Gastroesophageal sphincter (tissue), 4 donors: ENCODE measurements at regions not wholly inside any gene's neighbourhood (a gene's known extent, or its start where the extent isn't known, plus 50 kb on each side); places are given as distances from the start of the nearest gene placed in this dataset.
"Not testable (repeated sequence)": the region's sequence is repeated elsewhere in the genome, so short reads cannot be mapped to it uniquely, and the experiment has no call there.

Experiments used
- ATAC-seq: fragments of 150-250 bp; one replicate; pipeline ENCODE4 v1.9.1; 2016; ENCODE audit warnings: mild to moderate bottlenecking, moderate library complexity
- H3K27ac ChIP-seq, 4 donors: fragments of 200-600 bp; sonication (generic) in 3 of 4; 1 replicate in 3 of 4; 2 replicates in 1 of 4; pipeline ENCODE4 v1.5.1; 2016 to 2019
- H3K27me3 ChIP-seq: fragments of 200-600 bp; sonication (generic); one replicate; pipeline ENCODE4 v1.5.1; 2019
- H3K36me3 ChIP-seq, 2 donors: fragments of 200-600 bp; sonication (generic); one replicate each; pipeline ENCODE4 v1.5.1; 2019; ENCODE audit warnings: control low read depth in 1 of 2
- H3K4me1 ChIP-seq, 3 donors: fragments of 200-600 bp; sonication (generic); 1 replicate in 2 of 3; 2 replicates in 1 of 3; pipeline ENCODE4 v1.5.1; 2016 to 2019; ENCODE audit warnings: control low read depth in 2 of 3
- H3K4me3 ChIP-seq, 2 donors: fragments of 200-600 bp; sonication (generic); one replicate each; pipeline ENCODE4 v1.5.1; 2019; ENCODE audit warnings: mild to moderate bottlenecking in 1 of 2, moderate library complexity in 1 of 2
- H3K9me3 ChIP-seq, 3 donors: fragments of 200-600 bp; sonication (generic); one replicate each; pipeline ENCODE4 v1.5.1; 2017 to 2019; ENCODE audit warnings: control low read depth in 2 of 3
- EP300 ChIP-seq: sonication (generic); formaldehyde crosslinking; IDR thresholded peaks from one replicate; pipeline ENCODE4 v1.6.1; 2017; ENCODE audit warnings: antibody characterized with exemption, mild to moderate bottlenecking
- POLR2A ChIP-seq, 2 donors: fragments of 450-650 bp; IDR thresholded peaks; one replicate each; pipeline ENCODE4 v1.6.1; 2017; ENCODE audit warnings: antibody characterized with exemption in 2 of 2, mild to moderate bottlenecking in 2 of 2, moderate library complexity in 1 of 2
- POLR2AphosphoS5 ChIP-seq: sonication (generic); formaldehyde crosslinking; IDR thresholded peaks from one replicate; pipeline ENCODE4 v1.6.1; 2017; ENCODE audit warnings: antibody characterized with exemption
- WGBS, 2 donors: methylation state at CpG; one replicate each; pipeline ENCODE4 v1.1.5; 2018; ENCODE audit warnings: low coverage in 1 of 2; 5-methylcytosine and 5-hydroxymethylcytosine counted together
- TF ChIP-seq, protein P1 (sequence below), 4 experiments: fragments of 200-600 bp in 2 of 4; fragments of 450-650 bp in 2 of 4; sonication (generic) in 1 of 4; IDR thresholded peaks; one replicate each; pipeline ENCODE4 v1.5.1; 2017 to 2019; ENCODE audit warnings: antibody characterized with exemption in 4 of 4, mild to moderate bottlenecking in 2 of 4, moderate library complexity in 2 of 4

DNA sequence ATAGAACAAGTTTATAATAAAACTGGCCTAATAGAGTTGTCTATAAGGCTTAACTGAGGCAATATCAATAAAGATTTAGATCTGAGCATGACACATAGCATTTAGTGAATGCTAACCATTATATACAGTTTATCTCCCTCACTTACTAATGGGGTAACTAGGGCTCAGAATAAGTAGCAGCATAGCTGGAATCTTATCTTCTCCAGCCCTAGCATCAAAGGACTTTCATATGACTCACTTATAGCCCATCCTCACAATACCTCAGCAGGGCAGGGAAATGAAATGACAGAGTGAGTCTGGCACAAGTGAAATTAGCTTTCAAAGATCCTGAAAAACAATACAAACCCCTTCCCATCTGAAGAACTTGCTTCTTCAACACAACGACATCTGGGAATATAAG lies 362.9 kb downstream of the KIF20B start:
- TF ChIP-seq EP300 (no peak), POLR2A (IDR thresholded peaks at IDR 0.05) (no peak), POLR2AphosphoS5 (no peak)
- TF ChIP-seq, protein P1, sequence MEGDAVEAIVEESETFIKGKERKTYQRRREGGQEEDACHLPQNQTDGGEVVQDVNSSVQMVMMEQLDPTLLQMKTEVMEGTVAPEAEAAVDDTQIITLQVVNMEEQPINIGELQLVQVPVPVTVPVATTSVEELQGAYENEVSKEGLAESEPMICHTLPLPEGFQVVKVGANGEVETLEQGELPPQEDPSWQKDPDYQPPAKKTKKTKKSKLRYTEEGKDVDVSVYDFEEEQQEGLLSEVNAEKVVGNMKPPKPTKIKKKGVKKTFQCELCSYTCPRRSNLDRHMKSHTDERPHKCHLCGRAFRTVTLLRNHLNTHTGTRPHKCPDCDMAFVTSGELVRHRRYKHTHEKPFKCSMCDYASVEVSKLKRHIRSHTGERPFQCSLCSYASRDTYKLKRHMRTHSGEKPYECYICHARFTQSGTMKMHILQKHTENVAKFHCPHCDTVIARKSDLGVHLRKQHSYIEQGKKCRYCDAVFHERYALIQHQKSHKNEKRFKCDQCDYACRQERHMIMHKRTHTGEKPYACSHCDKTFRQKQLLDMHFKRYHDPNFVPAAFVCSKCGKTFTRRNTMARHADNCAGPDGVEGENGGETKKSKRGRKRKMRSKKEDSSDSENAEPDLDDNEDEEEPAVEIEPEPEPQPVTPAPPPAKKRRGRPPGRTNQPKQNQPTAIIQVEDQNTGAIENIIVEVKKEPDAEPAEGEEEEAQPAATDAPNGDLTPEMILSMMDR (IDR thresholded peaks at IDR 0.05) = no peak
- Histone ChIP-seq H3K36me3 (no peaks in the 10 kb centered on the region), H3K4me1 (no peaks in the 10 kb centered on the region), H3K27me3 (no peaks in the 10 kb centered on the region), H3K9me3 (no peaks in the 10 kb centered on the region), H3K27ac (no peak overlapping the region), H3K4me3 (no peak overlapping the region)
- WGBS, 2 donors = 78 to 92% methylated on average over 1 of the region's 1 CpG
- no peak for ATAC-seq

DNA sequence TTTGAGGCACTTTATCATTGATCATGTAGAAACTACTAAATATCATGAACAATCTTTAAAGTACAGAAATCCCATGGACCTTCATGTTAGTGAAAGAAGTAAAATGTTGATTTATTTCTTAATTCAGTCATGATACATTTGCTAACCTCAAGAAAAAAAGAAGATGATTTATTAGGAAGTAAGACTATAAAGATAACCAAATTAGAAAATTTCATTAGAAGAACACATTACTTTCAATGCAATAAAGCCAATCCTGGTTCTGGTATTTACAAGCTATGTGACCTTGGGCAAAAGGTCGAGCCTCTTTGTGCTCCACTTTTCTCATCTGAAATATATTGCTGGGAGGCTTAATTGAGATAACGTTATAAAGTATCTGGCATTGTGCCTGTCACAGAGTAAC lies 365.0 kb downstream of the KIF20B start:
- 49 to 74% methylated on average over 2 of the region's 2 CpGs for WGBS, 2 donors
- no peak overlapping the region for H3K27ac ChIP-seq
- ATAC-seq = no peak

DNA sequence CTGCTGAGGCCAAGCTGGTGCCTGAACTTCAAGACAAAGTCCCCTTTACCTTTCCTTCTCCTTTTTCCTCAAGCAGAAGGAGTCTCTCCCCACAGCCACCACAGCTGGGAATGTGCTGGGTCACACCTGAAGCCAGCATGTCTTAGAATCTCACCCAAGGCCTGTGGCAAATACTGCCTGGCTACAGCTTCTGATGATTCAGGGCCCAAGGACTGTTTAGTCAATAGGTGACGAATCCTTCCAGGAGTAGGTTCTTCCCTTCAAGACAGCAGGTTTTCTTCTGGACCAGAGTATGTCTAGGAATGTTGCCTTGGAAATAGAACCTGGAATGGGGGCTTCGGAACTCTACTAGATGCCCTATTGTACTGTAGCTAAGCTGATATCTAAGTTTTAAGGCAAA lies 374.6 kb downstream of the KIF20B start:
- Histone ChIP-seq H3K27me3 (no peaks in the 10 kb centered on the region), H3K4me1 (no peaks in the 10 kb centered on the region), H3K36me3 (no peaks in the 10 kb centered on the region), H3K4me3 (no peak overlapping the region), H3K27ac (no peak overlapping the region), H3K9me3 (no peaks in the 10 kb centered on the region)
- TF ChIP-seq POLR2AphosphoS5 = no peak
- TF ChIP-seq, protein P1 (IDR thresholded peaks at IDR 0.05) = no peak
- no peak for TF ChIP-seq EP300
- TF ChIP-seq POLR2A (IDR thresholded peaks at IDR 0.05) = no peak
- no peak for ATAC-seq
- 100% methylated on average over 2 of the region's 2 CpGs; no CpG with 5 or more reads in 1 of the 2 donors for WGBS, 2 donors

More for the DNA sequence above, 365.0 kb downstream of the KIF20B start:
- H3K36me3 ChIP-seq = no peaks in the 10 kb centered on the region
- H3K4me3 ChIP-seq = no peak overlapping the region
- TF ChIP-seq, protein P1 (IDR thresholded peaks at IDR 0.05) = no peak
- TF ChIP-seq POLR2AphosphoS5 = no peak
- no peaks in the 10 kb centered on the region for H3K9me3 ChIP-seq
- H3K27me3 ChIP-seq = no peaks in the 10 kb centered on the region
- H3K4me1 ChIP-seq = no peaks in the 10 kb centered on the region

DNA sequence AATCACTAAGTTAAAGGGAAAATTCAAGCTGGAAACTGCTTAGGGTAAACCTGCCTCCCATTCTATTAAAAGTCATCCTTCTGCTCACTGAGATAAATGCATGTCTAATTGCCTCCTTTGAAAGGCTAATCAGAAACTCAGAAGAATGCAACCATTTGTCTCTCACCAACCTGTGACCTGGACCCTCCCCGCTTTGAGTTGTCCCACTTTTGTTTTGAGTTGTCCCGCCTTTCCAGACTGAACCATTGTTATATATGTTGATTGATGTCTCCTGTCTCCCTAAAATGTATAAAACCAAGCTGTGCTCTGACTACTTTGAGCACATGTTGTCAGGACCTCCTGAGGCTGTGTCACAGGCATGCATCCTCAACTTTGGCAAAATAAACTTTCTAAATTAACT lies 378.4 kb downstream of the KIF20B start:
- Histone ChIP-seq H3K36me3 (no peaks in the 10 kb centered on the region), H3K27me3 (no peaks in the 10 kb centered on the region), H3K4me3 (no peak overlapping the region), H3K9me3 (no peaks in the 10 kb centered on the region), H3K4me1 (no peaks in the 10 kb centered on the region), H3K27ac (no peak overlapping the region)
- TF ChIP-seq POLR2A (IDR thresholded peaks at IDR 0.05) (no peak), POLR2AphosphoS5 (no peak), EP300 (no peak)
- TF ChIP-seq, protein P1 (IDR thresholded peaks at IDR 0.05) = no peak
- WGBS, 2 donors = 62 to 88% methylated on average over 2 of the region's 2 CpGs
- no peak for ATAC-seq

DNA sequence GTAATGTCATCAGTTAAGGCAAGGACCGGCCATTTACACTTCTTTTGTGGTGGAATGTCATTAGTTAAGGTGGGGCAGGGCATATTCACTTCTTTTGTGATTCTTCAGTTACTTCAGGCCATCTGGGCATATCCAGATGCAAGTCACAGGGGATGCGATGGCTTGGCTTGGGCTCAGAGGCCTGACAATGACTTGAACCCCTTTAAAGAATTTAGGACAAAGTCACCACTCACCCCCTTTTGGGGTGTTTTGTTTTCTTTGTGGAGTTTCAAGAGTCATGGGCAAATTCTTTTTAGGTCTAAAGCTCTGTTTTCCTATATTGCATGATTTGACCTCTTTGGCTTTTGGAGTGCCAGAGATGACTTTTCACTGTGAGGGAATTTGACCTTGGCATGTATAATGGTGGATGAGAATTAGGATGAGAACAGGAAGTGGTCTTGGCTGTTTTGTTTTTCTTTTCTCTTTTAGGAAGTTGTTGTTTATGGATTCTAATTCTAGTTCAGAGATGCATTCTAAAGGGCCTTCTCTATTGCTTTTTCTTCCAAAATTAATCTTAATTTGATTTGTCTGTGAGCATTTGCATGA lies 385.3 kb downstream of the KIF20B start:
- H3K27ac ChIP-seq, ATAC-seq, H3K27me3 ChIP-seq, H3K4me1 ChIP-seq, H3K36me3 ChIP-seq, H3K9me3 ChIP-seq, H3K4me3 ChIP-seq: not testable (repeated sequence)
- WGBS, 2 donors = 75 to 88% methylated on average over 1 to 2 of the region's 2 CpGs
